Lower leg skin (tissue), 3 donors: ENCODE measurements at regions not wholly inside any gene's neighbourhood (a gene's known extent, or its start where the extent isn't known, plus 50 kb on each side); places are given as distances from the start of the nearest gene placed in this dataset.

Experiments used
- CTCF ChIP-seq, 3 donors: fragments of 450-650 bp; IDR thresholded peaks; one replicate each; pipeline ENCODE4 v1.5.1; 2016; ENCODE audit warnings: antibody characterized with exemption in 3 of 3, mild to moderate bottlenecking in 3 of 3, moderate library complexity in 2 of 3
- POLR2A ChIP-seq, 2 donors: fragments of 450-650 bp; IDR thresholded peaks; one replicate each; pipeline ENCODE4 v1.6.1; 2016 to 2017; ENCODE audit warnings: antibody characterized with exemption in 2 of 2, mild to moderate bottlenecking in 1 of 2, moderate library complexity in 1 of 2

- TF ChIP-seq CTCF (IDR thresholded peaks at IDR 0.05) = no peak
- no peak for TF ChIP-seq POLR2A (IDR thresholded peaks at IDR 0.05)
These were observed 359.7 kb downstream of the MLLT3 start for GRCh38 chr9:20262611-20263010.
